ENCODE measurements at regions not wholly inside any gene's neighbourhood (a gene's known extent, or its start where the extent isn't known, plus 50 kb on each side); places are given as distances from the start of the nearest gene placed in this dataset.

DNA sequence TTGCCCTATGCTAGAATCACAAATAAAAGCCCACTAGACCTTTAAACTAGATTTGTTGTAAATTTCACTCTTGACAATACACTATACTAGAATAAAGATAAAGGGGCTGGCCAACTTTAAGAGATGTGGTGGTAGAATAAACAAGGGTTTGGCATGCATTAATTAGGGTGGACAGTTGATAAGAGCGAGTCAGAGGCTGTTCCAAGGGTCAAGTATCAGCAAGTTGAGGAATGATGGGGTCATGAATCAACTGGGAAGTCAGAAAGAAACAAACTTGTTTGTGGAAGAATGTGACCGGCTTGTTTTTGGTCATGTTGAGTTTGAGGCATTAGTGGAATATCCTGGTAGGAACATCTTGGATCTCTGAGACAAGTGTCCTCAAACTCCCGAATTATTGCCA lies 398.3 kb upstream of the TNP1 start:
- no peak overlapping the region for H3K27ac Mint-ChIP-seq
- DNase-seq = no peak
- no peak overlapping the region for H3K4me3 Mint-ChIP-seq
- no peak for ATAC-seq
- H3K9me3 Mint-ChIP-seq = no peaks in the 10 kb centered on the region
- no peaks in the 10 kb centered on the region for H3K4me1 Mint-ChIP-seq
- peaks cover 33% of the 10 kb centered on the region for H3K27me3 Mint-ChIP-seq

DNA sequence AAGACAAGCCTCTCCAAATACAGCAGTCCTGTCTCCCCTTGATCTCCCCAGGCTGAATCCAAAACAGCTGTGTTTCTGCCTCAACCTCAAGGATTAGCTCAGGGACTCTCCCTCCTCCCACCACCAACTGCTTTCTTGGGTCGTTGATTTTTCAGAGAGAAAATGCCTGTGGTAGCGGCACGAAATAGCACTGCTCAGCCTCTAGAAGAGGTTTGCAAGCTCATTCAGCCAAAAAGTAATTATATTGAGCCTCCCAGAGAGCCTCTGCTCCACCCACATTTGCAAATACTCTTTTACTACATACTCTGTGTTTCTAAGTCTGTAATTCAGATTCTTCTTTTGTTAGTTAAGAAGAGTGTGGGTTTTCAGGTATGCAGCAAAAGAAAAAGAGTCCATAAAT lies 396.4 kb upstream of the TNP1 start:
- Mint-ChIP-seq H3K4me3 (no peak overlapping the region), H3K4me1 (no peaks in the 10 kb centered on the region), H3K27ac (no peak overlapping the region), H3K9me3 (peaks cover 0 to 3% of the 10 kb centered on the region in 2 donors), H3K27me3 (peaks cover 35% of the 10 kb centered on the region)
- ATAC-seq (no peak), DNase-seq (no peak)

GRCh38 chr2:217254111-217254510 lies 394.2 kb upstream of the TNP1 start:
- DNase-seq = no peak
- Mint-ChIP-seq H3K27me3 (peaks cover 23% of the 10 kb centered on the region), H3K4me1 (no peaks in the 10 kb centered on the region)

DNA sequence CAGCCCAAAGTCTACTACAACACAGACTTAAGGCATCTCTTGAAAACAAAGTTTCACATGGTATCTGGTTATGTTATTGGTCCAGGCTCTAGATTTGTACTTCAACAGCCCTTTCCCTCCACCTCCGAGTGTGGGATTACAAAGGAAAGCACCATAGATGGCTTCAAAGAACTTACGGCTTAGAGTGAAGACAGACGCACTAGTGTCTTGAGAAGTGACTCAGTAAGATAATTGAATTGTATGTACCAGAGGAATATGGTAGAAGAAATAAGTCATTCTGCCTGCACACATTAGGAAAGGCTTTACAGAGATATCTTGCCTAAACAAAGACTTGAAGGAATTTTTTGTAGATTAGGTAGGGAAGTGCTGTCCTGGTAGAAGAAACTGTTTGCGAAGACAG lies 392.3 kb upstream of the TNP1 start:
- DNase-seq (no peak), ATAC-seq (no peak)
- Mint-ChIP-seq H3K27ac (no peak overlapping the region), H3K9me3 (peaks cover 0 to 3% of the 10 kb centered on the region in 2 donors), H3K27me3 (peaks cover 23% of the 10 kb centered on the region), H3K4me1 (peaks cover 6% of the 10 kb centered on the region), H3K4me3 (no peak overlapping the region)

More at GRCh38 chr2:217254111-217254510, 394.2 kb upstream of the TNP1 start:
- ATAC-seq = no peak
- H3K4me3 Mint-ChIP-seq = no peak overlapping the region
- peaks cover 0 to 3% of the 10 kb centered on the region in 2 donors for H3K9me3 Mint-ChIP-seq
- H3K27ac Mint-ChIP-seq = no peak overlapping the region

DNA sequence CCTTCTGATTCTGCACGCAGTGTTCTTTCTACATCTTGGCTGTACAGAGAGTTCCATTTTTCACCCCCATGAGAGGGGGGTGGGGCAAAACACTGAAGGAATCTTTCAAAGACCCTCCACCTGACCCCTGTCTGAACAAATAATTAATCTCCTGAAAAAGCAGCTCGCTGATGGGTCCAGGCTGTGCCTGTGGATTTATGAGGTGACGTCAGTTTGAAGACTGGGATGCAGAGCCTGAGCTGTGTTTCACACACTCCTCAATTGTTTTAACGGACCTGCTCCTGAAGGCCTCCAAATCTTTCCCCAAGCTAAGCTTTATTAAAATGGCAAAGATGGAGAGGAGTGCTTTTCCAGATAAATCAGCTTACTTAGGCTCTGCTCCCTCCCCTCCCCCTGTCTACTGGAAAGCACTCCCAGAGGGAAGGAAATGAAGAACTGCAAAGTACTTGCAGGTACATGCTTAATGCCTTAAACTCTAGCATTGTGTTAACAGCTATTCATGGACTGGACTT lies 390.2 kb upstream of the TNP1 start:
- Mint-ChIP-seq H3K4me3 (no peak overlapping the region), H3K9me3 (peaks cover 0 to 3% of the 10 kb centered on the region in 2 donors), H3K4me1 (peaks cover 20% of the 10 kb centered on the region), H3K27ac (no peak overlapping the region), H3K27me3 (peaks cover 23% of the 10 kb centered on the region)
- DNase-seq (no peak), ATAC-seq (no peak)

GRCh38 chr2:217249121-217250012 lies 389.5 kb upstream of the TNP1 start:
- Mint-ChIP-seq H3K4me1 (peaks cover 20% of the 10 kb centered on the region), H3K4me3 (no peak overlapping the region), H3K27ac (no peak overlapping the region), H3K27me3 (peaks cover 23% of the 10 kb centered on the region), H3K9me3 (peaks cover 0 to 3% of the 10 kb centered on the region in 2 donors)
- DNase-seq (no peak), ATAC-seq (no peak)

DNA sequence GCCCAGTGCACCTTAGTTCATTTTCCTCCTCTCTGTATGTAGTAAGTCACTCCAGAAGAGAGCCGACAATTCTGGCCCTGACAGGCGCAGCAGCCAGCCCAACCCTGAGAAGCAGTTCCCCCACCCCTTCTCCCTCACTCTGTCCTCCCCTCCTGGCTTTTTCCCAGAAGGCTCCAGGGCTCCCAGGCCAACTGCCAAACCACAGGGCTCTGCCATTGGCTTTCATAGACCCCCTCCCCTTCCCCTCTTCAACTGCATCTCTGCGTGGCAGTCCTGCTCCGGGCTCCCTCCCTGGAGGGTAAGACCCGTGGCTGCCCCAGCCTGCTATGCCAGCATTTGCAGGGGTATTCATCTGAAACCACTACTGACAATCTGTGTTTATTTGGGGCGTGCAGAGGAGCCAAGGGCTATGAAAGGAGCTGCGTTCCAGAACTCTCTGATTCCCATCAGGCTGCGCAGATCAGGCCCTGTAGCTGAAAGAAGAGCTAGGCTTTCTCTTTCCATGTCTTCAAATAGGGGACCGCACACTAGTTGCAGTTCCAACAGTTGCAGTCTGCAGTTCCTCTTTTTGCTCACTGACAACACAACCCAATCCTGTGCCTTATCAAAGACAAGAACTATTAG lies 388.6 kb upstream of the TNP1 start:
- peaks cover 0 to 3% of the 10 kb centered on the region in 2 donors for H3K9me3 Mint-ChIP-seq
- DNase-seq = no peak
- no peak overlapping the region for H3K27ac Mint-ChIP-seq
- no peak for ATAC-seq
- H3K27me3 Mint-ChIP-seq = peaks cover 22% of the 10 kb centered on the region
- H3K4me3 Mint-ChIP-seq = no peak overlapping the region
- peaks cover 20% of the 10 kb centered on the region for H3K4me1 Mint-ChIP-seq

DNA sequence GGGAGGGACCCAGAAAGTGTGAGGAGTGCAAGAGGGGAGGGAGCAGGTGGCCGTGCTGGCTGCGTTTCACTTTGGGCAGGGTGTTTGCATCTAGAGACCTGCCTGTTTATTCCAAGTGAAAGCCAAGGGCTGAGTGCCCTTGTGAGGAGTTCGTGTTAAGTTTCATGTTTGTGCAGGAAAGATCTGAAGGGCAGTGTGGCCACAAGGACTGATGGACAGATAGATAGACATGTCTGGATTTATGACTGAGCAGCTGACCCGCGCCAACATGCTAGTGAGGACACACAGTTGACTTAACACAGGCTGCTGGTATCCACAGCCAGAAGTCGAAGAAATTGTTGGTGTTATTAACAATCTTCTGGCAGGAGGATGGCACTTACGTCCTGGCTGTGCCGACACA lies 387.6 kb upstream of the TNP1 start:
- Mint-ChIP-seq H3K27me3 (peaks cover 22% of the 10 kb centered on the region), H3K4me3 (no peak overlapping the region), H3K27ac (no peak overlapping the region), H3K4me1 (peaks cover 20% of the 10 kb centered on the region), H3K9me3 (peaks cover 0 to 3% of the 10 kb centered on the region in 2 donors)
- DNase-seq (no peak), ATAC-seq (no peak)

DNA sequence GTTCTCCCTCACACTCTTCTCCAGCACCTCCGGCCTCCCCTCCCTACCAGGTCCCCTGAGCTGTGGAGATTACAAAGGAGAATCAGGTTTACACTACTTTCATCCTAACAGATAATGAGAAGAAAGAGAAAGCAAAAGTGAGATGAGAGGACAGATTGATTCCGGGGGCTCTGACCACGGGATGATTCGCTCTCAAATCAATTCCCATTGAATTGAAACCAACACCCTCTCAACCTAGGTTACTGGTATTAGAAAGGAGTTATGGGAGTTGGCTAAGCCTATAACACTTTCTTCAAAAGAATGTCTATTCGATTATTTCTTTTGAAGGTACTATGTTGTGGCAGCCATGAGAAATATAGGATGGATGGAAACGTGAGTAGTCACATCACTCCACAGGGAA lies 386.2 kb upstream of the TNP1 start:
- no peaks in the 10 kb centered on the region for H3K9me3 Mint-ChIP-seq
- H3K27me3 Mint-ChIP-seq = peaks cover 15% of the 10 kb centered on the region
- H3K4me3 Mint-ChIP-seq = peak overlapping the region; percentile 29 to 41
- DNase-seq (no peak), ATAC-seq (peak; percentile 35)
- no peak overlapping the region for H3K27ac Mint-ChIP-seq
- peaks cover 20% of the 10 kb centered on the region for H3K4me1 Mint-ChIP-seq

DNA sequence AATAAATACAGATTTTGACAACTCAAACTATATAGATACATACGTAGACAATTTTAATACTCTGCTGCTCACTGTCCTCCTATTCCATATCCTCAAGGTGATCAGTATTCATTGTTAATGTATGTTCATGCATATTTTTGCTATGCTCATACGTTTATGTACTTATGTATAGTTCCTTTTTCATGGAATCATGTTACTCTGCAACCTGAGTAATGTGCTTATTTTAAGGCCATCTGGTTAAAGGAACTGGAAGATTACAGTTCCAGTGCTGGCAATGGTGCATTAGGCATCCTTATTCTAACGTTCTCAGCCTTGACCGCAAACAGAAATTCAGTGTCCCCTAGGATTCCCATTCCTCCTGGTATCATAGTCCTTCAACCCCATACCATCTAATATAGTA lies 385.0 kb upstream of the TNP1 start:
- Mint-ChIP-seq H3K4me3 (no peak overlapping the region), H3K27ac (peak overlapping the region in 1 of 2 donors; percentile 44), H3K27me3 (peaks cover 15% of the 10 kb centered on the region), H3K9me3 (no peaks in the 10 kb centered on the region), H3K4me1 (peaks cover 20% of the 10 kb centered on the region)
- no peak for DNase-seq
- ATAC-seq = no peak

DNA sequence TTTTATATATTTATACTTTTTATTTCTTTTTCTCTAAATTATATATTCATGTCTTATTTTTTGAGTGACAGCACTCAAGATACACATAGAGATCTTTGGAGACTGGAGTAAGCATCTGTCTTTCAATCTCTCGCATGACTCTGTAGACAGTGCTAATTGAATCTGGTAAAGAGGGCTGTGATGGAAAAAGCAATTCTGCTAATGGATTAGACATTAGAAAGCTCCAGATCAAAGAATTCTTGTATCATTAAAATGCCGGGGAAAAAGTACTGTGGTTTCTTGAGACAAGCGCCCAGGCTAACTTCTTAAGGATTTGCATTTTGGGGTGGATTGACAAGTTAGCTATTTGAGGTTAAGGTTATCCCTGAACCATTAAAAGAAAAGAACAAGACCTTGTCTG lies 383.1 kb upstream of the TNP1 start:
- peaks cover 0 to under 1% of the 10 kb centered on the region in 2 donors for H3K9me3 Mint-ChIP-seq
- no peak overlapping the region for H3K4me3 Mint-ChIP-seq
- peaks cover 20% of the 10 kb centered on the region for H3K4me1 Mint-ChIP-seq
- DNase-seq = no peak
- peaks cover 16% of the 10 kb centered on the region for H3K27me3 Mint-ChIP-seq
- H3K27ac Mint-ChIP-seq = no peak overlapping the region
- no peak for ATAC-seq

DNA sequence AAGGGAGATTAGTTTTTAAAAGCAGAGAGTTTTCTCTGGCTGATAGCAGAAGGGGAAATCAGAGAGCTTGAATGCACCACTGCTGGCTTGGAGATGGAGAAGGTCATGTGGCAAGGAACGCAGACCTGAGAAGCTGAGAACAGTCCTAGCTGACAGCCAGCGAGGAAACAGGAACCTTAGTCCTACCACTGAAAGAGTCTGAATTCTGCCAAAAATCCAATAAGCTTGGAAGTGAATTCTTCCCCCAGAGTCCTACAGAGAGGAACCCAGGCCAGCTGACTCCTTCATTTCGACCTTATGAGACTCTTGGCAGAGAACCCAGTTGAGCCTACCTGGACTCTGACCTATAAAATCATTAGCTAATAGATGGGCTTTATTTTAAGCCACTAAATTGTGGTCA lies 371.9 kb upstream of the TNP1 start:
- H3K27me3 Mint-ChIP-seq = peaks cover 29% of the 10 kb centered on the region
- no peak overlapping the region for H3K4me3 Mint-ChIP-seq
- ATAC-seq (no peak), DNase-seq (no peak)
- no peaks in the 10 kb centered on the region for H3K4me1 Mint-ChIP-seq
- peaks cover 7 to 10% of the 10 kb centered on the region in 2 donors for H3K9me3 Mint-ChIP-seq
- no peak overlapping the region for H3K27ac Mint-ChIP-seq

GRCh38 chr2:217231212-217231611 lies 371.3 kb upstream of the TNP1 start:
- ATAC-seq (no peak), DNase-seq (no peak)
- H3K27ac Mint-ChIP-seq = no peak overlapping the region
- peaks cover 2 to 4% of the 10 kb centered on the region in 2 donors for H3K9me3 Mint-ChIP-seq
- H3K4me1 Mint-ChIP-seq = no peaks in the 10 kb centered on the region
- no peak overlapping the region for H3K4me3 Mint-ChIP-seq
- H3K27me3 Mint-ChIP-seq = peaks cover 23% of the 10 kb centered on the region

- H3K27me3 Mint-ChIP-seq = no peaks in the 10 kb centered on the region
These were observed 368.9 kb upstream of the TNP1 start for GRCh38 chr2:217228732-217229131.

DNA sequence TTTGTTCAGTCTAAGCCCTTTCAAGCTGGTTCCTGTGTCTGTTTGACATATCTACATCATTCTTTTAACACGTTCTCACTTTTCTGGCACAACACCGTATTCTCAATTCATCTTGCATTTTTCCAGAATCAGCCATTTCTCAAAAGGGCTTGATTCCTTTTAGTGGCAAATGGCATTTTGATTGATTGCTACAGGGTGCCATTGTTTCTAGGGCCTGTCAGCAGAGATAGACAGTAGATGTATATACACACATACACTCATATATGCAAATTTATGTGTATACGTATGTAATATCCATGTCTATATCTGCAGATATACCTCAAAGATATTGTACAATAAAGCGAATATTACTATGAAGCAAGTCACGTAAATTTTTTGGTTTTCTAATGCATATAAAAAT lies 367.9 kb upstream of the TNP1 start:
- Mint-ChIP-seq H3K4me1 (peaks cover 27% of the 10 kb centered on the region), H3K27me3 (no peaks in the 10 kb centered on the region)
- ATAC-seq = no peak

More at GRCh38 chr2:217228732-217229131, 368.9 kb upstream of the TNP1 start:
- no peak for ATAC-seq
- H3K4me1 Mint-ChIP-seq = peaks cover 18% of the 10 kb centered on the region
- H3K27ac Mint-ChIP-seq = peak overlapping the region in 1 of 2 donors; percentile 55
- no peak for DNase-seq
- peaks cover 0 to under 1% of the 10 kb centered on the region in 2 donors for H3K9me3 Mint-ChIP-seq
- H3K4me3 Mint-ChIP-seq = no peak overlapping the region

DNA sequence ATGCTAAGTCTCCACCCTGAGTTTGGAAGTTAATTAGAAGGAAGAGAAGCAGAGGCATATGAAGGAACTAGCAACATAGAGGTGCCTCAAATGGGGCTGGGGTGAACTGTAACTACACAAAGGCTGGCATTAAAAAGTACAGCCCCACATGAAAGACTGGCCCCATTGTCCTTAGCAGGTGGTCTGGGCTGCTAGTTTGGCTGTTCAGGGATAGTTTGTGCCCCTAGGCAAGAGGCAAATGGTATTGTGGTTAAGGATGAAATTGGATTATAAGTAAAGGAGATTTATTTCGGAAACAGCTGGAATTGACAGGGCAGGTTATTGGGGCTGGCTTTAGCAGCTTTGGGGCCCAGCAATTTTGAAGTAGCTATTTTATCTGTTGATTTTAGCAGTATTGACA lies 365.7 kb upstream of the TNP1 start:
- DNase-seq (no peak), ATAC-seq (no peak)
- H3K4me3 Mint-ChIP-seq = peak overlapping the region in 1 of 2 donors; percentile 10
- no peak overlapping the region for H3K27ac Mint-ChIP-seq
- peaks cover 0 to 4% of the 10 kb centered on the region in 2 donors for H3K9me3 Mint-ChIP-seq
- H3K27me3 Mint-ChIP-seq = no peaks in the 10 kb centered on the region
- H3K4me1 Mint-ChIP-seq = peaks cover 42% of the 10 kb centered on the region

More for the DNA sequence above, 367.9 kb upstream of the TNP1 start:
- H3K4me3 Mint-ChIP-seq = no peak overlapping the region
- no peak overlapping the region for H3K27ac Mint-ChIP-seq
- DNase-seq = no peak
- H3K9me3 Mint-ChIP-seq = peaks cover 0 to 4% of the 10 kb centered on the region in 2 donors

Data from stimulated activated naive CD8-positive, alpha-beta T cell treated with anti-CD3 and anti-CD28 coated beads, Interleukin-15, amount 100 ng/mL, for 72 hours (primary cell).